Stromal cell of bone marrow (primary cell): ENCODE measurements at regions not wholly inside any gene's neighbourhood (a gene's known extent, or its start where the extent isn't known, plus 50 kb on each side); places are given as distances from the start of the nearest gene placed in this dataset.

Experiments used
- DNase-seq: peaks from one replicate; pipeline ENCODE4 v3.0.0-alpha.2; 2012; ENCODE audit warnings: low read depth

DNA sequence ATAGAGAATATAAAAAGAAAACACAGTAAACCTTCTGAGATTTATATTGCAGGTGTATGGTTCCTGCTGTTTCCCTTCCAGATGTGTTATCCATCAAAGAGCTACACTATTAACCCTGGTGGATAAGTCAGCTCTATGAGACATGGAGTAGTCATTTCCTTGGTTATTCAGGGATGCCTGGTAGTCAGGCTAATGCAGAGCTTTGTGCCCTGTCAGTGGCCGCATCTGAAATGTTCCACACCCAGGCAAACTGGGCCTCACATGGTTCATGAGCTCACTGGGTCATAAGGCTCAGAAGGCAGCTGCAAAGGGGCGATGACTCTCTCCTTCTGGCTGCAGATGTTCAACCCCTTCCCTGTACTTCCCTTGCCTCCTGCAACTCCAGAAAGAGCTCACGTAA is 473.6 kb downstream of the EPHA7 start:
- no peak for DNase-seq

DNA sequence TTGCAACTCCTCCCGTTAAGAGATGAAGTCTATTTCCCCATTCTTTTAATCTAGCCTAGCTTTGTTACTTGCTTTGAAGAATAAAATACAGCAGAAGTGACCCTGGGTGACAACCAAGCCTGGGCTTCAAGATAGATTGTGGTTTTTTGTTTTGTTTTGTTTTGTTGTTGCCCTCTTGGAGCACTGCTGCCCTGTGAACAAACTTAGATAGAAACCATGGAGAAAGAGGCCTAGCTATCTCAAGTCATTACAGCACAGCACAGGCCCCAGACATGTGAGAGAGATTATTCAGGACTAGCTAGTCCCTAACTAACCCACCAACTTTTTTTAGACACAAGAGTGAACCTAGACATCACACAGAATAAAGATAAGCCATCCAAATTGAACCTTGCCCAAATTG is 475.2 kb downstream of the EPHA7 start:
- no peak for DNase-seq

DNA sequence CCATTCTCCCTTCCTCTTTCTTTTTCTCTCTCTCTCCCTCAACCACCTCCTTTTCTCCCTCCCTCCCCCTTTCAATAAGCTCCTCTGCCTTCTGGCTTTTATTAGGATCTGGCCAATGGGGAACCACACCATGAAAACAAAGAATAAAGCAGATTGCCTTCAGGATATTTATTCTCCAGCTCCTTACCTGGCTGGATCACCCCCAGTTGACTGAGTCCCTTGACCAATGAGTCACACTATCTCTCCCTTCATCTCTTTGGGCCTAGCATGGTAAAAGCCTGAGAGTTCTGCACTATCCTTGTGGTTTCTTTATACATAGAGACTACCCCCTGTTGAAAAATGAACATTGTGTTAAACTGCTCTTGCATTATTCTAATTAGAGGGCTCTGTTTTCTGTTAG is 476.8 kb downstream of the EPHA7 start:
- DNase-seq: no peak

DNA sequence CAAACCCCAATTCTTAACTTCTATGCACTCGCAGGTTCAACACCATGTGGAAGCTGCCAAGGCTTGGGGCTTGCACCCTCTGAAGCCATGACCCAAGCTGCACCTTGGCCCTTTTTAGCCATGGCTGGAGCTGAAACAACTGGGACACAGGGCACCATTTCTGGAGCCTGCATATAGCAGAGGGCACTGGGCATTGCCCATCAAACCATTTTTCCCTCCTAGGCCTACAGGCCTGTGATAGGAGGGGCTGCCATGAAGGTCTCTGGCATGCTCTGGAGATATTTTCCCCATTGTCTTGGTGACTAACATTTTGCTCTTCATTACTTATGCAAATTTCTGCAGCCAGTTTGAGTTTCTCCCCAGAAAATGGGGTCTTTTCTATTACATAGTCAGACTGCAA is 484.7 kb downstream of the EPHA7 start:
- no peak for DNase-seq

DNA sequence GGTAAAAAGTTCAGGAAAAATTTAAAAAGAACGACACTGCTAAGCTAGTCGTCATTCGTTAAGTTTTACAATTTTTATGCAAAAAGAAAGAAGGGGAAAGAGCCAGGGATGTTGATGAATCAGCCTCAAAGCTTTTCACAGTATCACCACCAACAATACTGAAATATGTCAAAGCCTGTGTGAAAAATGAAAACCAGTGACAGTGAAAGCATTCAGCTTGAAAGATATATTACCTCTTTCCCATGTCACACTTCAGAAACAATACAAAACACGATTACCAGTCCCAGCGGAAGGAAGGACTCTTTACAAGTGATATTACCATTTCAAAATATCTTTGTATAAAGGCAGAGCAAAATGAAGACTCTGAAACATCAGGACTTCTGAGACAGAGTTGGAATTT is 489.2 kb downstream of the EPHA7 start:
- no peak for DNase-seq

DNA sequence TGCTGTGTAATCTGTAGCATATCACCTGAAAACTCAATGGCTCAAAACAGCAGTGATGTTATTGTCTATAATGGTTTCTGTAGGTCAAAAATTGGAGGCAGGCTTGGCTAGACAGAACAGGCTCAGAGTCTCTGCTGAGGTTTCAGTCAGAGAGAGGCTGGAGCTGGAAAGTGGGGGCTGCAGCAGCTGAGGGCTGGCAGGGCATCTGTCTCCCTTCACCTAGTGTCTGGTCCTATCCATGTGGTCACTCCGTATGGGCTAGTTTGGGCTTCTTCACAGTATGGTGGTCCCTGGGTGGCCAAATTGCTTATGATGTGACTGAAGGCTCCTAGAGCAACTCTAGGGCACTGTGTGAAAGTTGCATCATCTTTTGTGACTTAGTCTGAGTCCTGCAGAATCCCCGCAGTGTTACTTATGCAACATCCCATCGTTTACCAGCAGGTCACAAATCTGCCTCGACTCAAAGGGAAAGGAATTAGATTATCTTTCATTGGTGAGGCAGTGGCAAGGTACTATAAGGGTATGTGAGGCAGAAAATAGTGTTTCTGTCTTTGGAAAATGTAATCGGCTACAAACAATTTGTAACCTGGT is 497.0 kb downstream of the EPHA7 start:
- DNase-seq: no peak

DNA sequence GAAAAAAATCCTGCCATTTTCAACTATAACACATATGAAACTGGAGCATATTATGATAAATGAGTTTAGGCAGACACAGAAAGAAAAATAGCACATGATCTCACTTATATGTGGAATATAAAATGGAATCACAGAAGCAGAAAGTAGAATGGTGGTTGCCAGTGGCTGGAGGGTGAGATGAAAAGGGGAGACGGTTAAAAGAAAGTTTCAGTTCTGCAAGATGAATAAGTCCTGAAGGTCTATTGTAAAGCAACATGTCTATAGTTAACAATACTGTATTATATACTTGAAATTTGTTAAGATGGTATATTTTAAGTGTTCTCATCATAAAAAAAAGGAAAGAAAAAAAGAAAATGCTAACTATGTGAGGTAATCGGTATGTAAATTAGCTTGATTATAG is 503.9 kb downstream of the EPHA7 start:
- DNase-seq: no peak

DNA sequence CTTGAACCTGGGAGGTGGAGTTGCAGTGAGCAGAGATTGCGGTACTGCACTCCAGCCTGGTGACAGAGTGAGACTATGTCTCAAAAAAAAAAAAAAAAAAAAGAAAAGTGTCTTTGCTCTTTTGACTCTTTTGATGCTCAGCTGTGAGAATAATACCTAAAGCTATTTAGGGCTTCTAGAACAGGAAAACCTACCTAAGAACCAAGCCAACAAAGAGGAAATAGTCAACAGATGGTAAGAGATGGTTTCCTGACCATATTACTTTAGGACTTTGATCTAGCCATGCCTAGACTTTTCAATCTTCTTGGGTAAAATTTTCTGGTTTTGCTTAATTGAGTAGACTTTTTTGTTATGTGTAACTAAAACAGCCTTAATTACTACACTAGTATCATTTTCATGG is 508.1 kb downstream of the EPHA7 start:
- no peak for DNase-seq

DNA sequence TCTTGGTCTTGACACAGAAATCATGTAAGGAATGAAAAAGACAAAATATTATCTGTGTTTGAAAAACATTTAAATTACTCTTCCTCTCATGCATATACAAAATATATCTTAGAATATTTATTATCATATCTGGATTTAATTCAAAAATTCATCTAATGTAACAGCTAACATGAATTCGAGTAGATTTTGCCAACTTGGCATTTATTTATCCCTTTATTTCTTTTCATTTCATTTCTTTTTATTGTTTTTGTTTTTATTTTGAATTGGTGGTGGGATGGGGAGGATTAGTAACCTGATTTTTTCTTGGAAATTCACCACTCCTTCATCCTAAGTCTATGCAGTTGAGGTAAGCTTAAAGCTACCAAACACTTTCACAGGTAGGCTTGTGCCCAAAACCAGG is 508.7 kb downstream of the EPHA7 start:
- DNase-seq: no peak

DNA sequence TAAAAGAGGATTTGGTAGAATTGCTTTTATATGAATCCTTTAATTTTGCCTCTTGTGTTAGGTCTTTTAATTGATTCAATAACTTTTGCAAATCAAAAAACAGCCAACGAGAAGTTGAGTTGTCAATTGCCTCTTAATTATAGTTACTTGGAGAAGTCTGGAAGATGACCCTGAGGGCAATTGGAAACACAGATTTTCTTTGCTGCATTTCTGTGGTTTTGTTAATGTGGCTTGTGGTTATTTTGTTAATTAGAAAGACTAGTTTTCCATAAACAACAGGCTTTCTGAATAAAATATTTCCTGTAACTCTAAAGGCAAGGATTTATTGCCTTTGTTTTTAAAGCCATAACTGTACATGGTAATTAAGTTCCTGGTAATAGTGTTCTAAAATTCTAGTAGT is 513.0 kb downstream of the EPHA7 start:
- DNase-seq: no peak

DNA sequence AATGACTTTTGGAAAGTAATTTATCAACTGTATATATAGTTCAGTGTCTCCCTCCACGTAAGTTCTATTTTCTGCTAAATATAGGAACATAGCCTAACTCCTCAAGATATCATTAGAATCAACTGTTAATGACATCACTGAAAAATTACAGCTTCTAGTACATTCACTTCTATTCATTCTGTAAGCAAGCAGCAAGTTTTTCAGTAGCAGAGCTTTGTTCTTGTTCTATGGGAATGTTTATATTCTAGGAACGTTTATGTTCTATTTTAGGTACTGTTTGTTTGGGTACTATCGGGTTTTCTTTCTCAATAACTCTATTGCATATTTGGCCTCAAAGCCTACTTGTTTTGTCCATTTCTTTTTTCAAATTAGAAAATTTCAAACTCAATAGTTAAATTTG is 525.6 kb downstream of the EPHA7 start:
- no peak for DNase-seq

DNA sequence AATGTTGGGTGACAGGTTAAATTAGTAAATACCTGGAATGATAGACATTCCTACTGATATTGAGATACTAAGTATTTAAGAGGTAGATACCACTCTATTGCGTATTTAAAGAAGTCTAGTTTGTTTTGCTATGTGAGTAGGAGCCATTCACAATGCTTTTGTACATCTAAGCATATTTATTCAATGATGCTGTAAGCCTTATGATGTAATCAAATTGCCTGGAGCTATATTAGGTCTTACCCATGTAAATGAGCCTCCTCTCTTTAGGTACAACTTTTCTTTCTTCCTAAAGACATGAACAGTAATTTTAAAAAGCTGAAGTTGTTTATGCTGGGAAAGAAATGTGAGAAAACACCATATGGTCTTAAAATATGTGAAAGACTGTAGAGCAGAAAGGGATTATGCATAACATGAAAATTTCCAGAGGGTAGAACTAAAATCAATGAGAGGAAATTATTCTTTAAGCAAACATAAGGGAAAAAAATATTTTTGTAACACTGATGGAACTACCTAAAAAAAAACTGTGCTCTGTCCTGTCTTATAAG is 526.7 kb downstream of the EPHA7 start:
- no peak for DNase-seq

DNA sequence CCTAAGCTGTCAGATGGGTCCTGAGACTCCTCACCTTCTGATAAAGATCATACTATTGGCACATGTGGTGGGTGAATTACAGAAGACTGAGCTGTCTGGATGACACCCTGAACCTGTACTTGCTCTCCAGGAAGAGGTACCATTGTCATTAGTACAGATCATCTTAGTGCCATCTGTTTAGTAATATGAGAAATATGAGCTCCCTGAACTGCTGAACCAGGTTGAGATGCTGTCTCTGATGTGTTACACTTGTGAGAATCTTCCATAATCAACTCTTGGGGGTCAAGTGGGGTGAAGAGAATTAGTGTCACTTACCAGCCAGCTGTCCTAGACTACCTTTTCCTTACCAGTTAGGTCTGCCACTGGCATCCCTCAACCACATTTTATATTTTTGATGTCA is 531.0 kb downstream of the EPHA7 start:
- no peak for DNase-seq

DNA sequence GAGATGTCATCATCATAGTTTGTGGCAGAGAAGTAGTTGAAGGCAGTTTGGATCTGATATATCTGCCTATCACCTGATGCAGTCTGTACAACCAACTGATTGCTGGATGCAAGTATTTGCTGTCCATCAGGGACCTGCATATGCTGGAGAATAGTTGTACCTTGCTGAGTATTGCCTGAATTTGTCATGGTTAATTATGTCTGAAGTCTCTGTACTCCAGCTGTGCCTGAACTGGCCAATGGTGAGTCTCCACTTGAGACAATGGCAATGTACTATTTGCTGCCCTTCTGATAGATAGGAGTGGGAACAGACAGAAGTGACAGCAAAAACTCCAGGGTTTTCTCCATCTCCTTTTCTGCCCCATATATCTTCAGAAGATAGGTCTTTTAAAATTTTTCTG is 531.5 kb downstream of the EPHA7 start:
- DNase-seq: no peak

DNA sequence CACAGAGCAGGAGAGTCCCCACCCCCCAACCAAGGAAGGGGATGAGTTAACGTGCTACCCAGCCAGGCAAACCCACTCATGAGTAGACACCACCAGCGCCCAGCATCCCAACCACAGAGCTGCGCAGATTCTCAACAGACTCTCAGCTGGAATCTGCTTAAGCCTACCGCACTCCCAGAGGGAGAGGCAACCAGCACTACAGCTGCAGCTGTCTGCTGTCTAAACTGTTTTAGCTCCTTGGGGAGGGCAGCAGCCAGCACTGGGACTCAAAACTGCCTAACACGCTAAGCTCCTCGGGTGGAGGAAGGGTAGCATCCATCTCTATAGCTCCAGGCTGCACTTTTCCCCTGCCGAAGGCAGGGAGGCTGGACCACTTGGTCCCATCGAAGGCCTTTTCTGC is 539.8 kb downstream of the EPHA7 start:
- DNase-seq: no peak

DNA sequence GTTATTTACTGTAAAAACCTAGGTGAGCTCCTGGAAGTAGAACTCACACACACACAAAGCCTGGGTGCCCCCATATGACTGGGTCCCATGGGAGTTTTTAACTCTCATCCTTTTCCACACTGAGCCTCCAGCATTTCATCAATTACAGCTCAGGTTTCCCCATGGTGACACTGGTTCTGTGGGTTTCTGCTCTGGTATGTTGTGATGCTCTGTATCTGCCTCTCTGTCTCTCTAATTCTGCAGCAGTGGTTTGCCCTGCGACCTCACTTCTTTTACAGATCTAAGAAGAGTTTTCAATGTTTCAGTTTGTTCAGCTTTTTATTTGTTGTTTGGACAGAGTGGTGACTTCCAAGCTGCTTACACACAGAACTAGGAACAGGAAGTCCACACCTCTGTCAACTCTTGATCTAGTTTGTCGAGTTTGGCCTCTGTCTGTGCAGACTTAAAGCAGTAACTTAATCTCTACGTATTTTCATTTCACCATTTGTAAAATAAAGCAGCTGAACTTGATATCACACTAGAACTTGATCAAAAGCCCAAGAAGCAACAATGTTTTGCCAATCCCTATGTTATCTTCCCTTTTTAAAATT is 554.3 kb downstream of the EPHA7 start:
- no peak for DNase-seq

DNA sequence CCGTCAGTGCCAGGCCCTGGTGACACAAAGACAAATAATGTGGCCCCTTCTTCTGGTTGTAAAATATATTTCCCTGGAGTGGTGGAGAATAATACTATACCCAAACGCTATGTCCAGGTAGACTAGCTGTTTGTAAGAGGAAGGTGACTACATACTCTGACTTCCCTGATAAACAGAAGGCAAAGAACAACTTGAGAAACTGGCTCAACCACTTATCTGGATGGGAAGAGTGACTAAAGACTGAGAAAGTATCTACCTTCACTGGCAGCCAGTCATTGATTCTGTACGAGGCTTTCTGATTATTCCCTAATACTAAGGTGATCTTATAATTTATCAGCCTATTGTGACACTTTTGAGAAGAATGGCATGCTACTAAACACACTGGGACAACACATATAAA is 569.7 kb downstream of the EPHA7 start:
- DNase-seq: no peak

DNA sequence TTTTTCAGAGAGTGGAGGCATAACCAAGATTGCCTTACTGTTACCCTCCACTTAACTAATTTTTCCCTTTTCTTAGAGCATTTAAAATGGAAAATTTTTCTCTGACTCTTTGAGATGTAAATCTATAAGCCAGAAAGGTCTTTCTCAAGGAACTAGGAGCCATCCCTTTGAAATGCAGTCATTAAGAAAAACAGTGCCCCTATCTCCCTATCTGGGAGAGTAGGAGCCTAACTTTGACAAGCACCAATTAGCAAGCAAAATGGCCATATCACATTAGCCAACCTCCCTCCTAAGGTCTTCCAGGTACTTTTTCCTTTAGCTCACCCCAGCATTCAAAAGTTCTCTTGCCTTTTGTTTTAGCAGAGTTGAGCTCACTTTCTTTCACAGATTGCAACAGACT is 570.5 kb downstream of the EPHA7 start:
- no peak for DNase-seq

DNA sequence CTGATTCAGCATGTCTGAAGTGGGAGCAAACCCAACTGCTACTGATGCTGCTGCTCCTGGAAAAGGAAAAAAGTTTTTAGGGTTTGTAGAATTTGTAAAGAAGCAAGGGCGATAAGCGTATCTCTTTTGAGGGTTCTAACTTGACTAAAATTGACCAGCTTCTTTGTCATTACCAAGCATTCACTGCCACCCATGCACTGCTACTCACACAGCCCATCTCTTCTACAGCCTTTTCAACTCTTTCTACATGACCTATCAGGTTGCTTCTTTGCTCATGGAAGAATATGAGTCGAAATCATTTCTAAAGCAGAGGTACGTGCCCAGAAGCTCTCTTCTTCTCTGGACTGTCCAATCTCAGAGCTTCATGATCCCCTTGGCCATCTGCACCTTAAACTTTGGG is 570.9 kb downstream of the EPHA7 start:
- DNase-seq: no peak

DNA sequence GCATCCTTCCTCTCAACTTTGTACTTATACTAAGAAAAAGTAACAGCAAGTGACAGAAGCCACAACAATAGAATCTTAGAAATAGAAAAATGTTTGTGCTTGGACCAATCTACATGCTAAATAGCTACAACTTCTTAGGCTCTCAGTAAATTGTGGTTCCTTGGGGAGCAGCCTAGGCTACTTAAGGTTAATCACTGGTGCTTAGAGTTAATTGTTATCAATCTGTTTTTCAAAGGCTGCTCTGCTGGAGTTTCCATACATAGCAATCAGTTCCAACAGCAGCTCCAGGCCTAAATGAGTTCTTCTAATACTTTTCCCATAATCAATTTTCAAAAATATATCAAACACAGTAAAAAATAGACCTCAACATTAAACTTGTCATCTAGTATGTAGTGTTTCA is 571.4 kb downstream of the EPHA7 start:
- DNase-seq: no peak

DNA sequence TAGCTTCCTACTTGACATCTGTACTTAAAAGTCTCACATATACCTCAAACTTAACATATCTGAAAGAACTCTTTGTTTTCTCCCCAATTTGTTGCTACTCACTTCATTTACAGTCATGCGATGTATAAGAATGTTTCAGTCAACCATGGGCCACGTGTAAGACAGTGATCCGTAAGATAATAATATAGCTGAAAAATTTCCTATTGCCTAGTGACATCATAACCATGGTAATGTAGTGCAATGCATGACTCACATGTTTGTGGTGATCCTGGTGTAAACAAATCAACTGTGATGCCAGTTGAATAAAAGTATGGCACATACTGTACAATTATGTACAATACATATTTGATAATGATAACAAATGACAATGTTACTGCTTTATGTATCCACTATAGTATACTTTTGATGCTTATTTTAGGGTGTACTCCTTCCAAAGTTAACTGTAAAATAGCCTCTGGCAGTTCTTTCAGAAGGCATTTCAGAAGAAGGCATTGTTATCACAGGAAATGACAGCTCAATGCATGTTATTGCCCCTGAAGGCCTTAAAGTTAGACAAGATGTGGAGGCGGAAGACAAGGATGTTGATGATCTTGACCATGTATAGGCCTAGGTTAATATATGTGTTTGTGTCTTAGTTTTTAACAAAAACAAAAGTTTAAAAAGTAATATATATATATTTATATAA is 579.0 kb downstream of the EPHA7 start:
- no peak for DNase-seq

DNA sequence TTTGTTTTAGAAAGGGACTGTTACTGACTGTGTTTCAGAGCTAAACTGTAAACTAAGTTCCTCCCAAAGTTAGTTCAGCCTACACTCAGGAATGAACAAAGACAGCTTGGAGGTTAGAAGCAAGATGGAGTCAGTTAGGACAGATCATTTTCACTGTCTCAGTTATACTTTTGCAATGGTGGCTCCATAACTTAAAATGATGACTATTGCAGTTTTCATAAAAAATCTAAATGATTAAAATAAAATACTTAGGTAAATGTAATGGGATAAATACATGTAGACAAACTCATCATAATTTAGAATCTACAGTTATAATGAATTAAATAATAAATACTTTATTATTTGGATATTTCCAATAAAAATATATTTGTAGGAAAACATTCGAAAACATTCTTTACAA is 590.6 kb downstream of the EPHA7 start:
- DNase-seq: no peak

DNA sequence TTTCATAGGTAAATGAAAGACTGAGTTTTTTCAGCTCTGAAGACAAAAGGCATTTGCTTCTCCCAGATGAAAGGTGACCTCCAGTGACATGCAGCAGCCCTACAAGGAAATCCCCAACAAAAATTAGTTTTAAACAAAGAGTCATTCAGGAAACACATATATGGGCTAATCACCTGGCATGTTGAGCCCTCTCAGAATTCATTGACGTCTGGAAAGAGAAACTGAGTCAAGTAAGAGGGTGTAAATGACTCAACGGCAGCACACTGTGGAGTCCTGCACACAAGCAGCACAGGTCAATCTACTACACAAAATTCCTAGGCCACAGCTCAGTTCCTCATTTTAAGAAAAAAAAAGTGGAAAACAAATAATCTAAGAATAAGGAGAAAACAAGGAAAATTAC is 592.3 kb downstream of the EPHA7 start:
- DNase-seq: no peak

DNA sequence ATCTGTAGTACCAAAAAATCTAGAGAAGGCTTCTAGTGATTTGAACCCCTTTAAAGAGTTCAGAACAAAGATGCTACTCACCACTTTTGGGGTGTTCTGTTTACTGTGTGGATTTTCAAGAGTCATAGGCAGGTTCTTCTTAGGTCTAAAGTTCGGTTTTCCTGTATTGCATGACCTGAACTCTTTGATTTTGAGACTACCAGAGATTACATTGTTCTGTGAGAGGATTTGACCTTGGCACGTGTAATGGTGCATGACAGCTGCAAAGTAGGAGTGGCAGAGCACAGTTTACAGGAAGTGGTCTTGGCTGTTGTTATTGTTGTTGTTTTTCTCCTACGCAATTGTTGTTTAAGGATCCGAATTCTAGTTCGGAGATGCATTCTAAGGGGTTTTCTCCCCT is 592.7 kb downstream of the EPHA7 start:
- no peak for DNase-seq
